NB4 (cell line): ENCODE measurements at regions not wholly inside any gene's neighbourhood (a gene's known extent, or its start where the extent isn't known, plus 50 kb on each side); places are given as distances from the start of the nearest gene placed in this dataset.

Source experiments
- DNase-seq: peaks from one replicate; pipeline ENCODE4 v3.0.0; 2010; ENCODE audit warnings: low read depth
- H3K4me3 ChIP-seq: one replicate; pipeline ENCODE4 v1.5.1; 2011; ENCODE audit warnings: mild to moderate bottlenecking, low read depth, low read length, moderate library complexity
- CTCF ChIP-seq: IDR thresholded peaks from one replicate; pipeline ENCODE4 v1.5.1; 2012; ENCODE audit warnings: low read depth, low read length
- MAX ChIP-seq: IDR thresholded peaks from 2 replicates; pipeline ENCODE4 v1.6.1; 2011; ENCODE audit warnings: low read depth, low read length
- MYC ChIP-seq: IDR thresholded peaks from 2 replicates; pipeline ENCODE4 v1.6.1; 2011; ENCODE audit warnings: low read depth, low read length
- POLR2A ChIP-seq: IDR thresholded peaks from 2 replicates; pipeline ENCODE4 v1.6.1; 2011; ENCODE audit warnings: mild to moderate bottlenecking; ENCODE audit not compliant: insufficient read length; ENCODE audit errors: extremely low read depth

- TF ChIP-seq MAX (no peak), MYC (no peak), POLR2A (no peak), CTCF (no peak)
- DNase-seq: no peak
- H3K4me3 ChIP-seq: no peak overlapping the region
Observed at GRCh38 chr5:135130261-135131215, 96.5 kb upstream of the PITX1 start.

GRCh38 chr5:135129307-135129706 is 95.3 kb upstream of the PITX1 start:
- TF ChIP-seq MAX: no peak
- TF ChIP-seq POLR2A: no peak
- no peak for TF ChIP-seq CTCF
- TF ChIP-seq MYC: no peak
- no peak for DNase-seq
- H3K4me3 ChIP-seq: no peak overlapping the region

GRCh38 chr5:135128361-135128760 is 94.3 kb upstream of the PITX1 start:
- no peak for DNase-seq
- no peak overlapping the region for H3K4me3 ChIP-seq
- TF ChIP-seq MYC (no peak), MAX (no peak), POLR2A (no peak), CTCF (no peak)

- no peak for TF ChIP-seq CTCF
- no peak for TF ChIP-seq MAX
- TF ChIP-seq MYC: no peak
- TF ChIP-seq POLR2A: no peak
- DNase-seq: no peak
- H3K4me3 ChIP-seq: no peak overlapping the region
Observed at GRCh38 chr5:135127439-135128240, 93.6 kb upstream of the PITX1 start.

GRCh38 chr5:135126688-135127438 is 92.8 kb upstream of the PITX1 start:
- no peak for TF ChIP-seq MAX
- H3K4me3 ChIP-seq: no peak overlapping the region
- DNase-seq: no peak

- no peak for DNase-seq
- H3K4me3 ChIP-seq: no peak overlapping the region
- no peak for TF ChIP-seq MYC
- no peak for TF ChIP-seq MAX
- TF ChIP-seq CTCF: no peak
- no peak for TF ChIP-seq POLR2A
Observed at GRCh38 chr5:135124724-135125123, 90.7 kb upstream of the PITX1 start.
